Keratinocyte (primary cell): ENCODE measurements at regions not wholly inside any gene's neighbourhood (a gene's known extent, or its start where the extent isn't known, plus 50 kb on each side); places are given as distances from the start of the nearest gene placed in this dataset.

Experiments used
- CTCF ChIP-seq, 3 experiments: IDR thresholded peaks in 1 of 3; conservative IDR thresholded peaks in 1 of 3; optimal IDR thresholded peaks in 1 of 3; 2 replicates in 2 of 3; 3 replicates in 1 of 3; pipeline versions ENCODE3 to v1.5.1; 2011; ENCODE audit warnings: low read length in 3 of 3, mild to moderate bottlenecking in 3 of 3, moderate library complexity in 2 of 3, control low read depth in 1 of 3, inconsistent platforms in 1 of 3; ENCODE audit not compliant: insufficient read depth in 2 of 3; ENCODE audit errors: extremely low read depth in 1 of 3
- EZH2 ChIP-seq: IDR thresholded peaks from one replicate; pipeline ENCODE4 v1.6.1; 2012; ENCODE audit warnings: inconsistent platforms, mild to moderate bottlenecking, low read length, moderate library complexity

DNA sequence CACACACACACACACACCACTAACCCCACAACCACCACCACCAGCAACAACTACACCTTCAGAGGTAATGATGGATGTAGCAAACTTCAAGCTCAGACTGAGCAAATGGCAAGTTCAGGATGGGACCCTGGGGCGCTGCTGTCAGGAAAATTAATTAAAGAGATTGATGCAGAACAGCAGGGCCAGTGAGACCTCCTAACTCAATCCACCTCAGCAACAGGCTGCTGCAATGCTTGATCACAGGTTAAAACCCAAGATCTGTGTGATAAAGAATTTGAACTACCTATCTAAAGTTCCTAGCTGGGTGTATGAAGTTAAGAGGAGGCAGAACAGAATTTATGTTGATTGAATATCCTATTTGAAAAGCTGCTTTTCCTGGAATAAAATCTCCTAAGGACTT lies 140.3 kb upstream of the FER start:
- TF ChIP-seq CTCF (optimal IDR thresholded peaks at IDR 0.05 in 1 of 3, IDR thresholded peaks at IDR 0.05 in 1 of 3, conservative IDR thresholded peaks at IDR 0.05 in 1 of 3; ENCODE audit: extremely low read depth in 1 of 3, insufficient read depth in 2 of 3, low read length in 3 of 3) (no peak), EZH2 (no peak)
